Fibroblast of skin of left quadriceps (primary cell): ENCODE measurements at regions not wholly inside any gene's neighbourhood (a gene's known extent, or its start where the extent isn't known, plus 50 kb on each side); places are given as distances from the start of the nearest gene placed in this dataset.
"Not testable (repeated sequence)": the region's sequence is repeated elsewhere in the genome, so short reads cannot be mapped to it uniquely, and the experiment has no call there.

Experiments
- DNase-seq, 2 experiments: peaks; one replicate each; pipeline ENCODE4 v3.0.0-alpha.2; 2013; ENCODE audit warnings: low read depth in 2 of 2

- no peak for DNase-seq
These were observed 614.0 kb upstream of the SYNCRIP start for GRCh38 chr6:86256615-86257187.

GRCh38 chr6:86255973-86256372 is 613.3 kb upstream of the SYNCRIP start:
- no peak for DNase-seq

GRCh38 chr6:86251106-86251505 is 608.4 kb upstream of the SYNCRIP start:
- DNase-seq, result no peak

- DNase-seq, result no peak
These were observed 575.2 kb upstream of the SYNCRIP start for GRCh38 chr6:86217906-86218305.

GRCh38 chr6:86215323-86215722 is 572.6 kb upstream of the SYNCRIP start:
- no peak for DNase-seq

- DNase-seq, result no peak
These were observed 563.3 kb upstream of the SYNCRIP start for GRCh38 chr6:86205980-86206379.

- no peak for DNase-seq
These were observed 560.4 kb upstream of the SYNCRIP start for GRCh38 chr6:86203044-86203443.

- DNase-seq, result no peak
These were observed 551.1 kb upstream of the SYNCRIP start for GRCh38 chr6:86193821-86194220.

- no peak for DNase-seq
These were observed 549.4 kb upstream of the SYNCRIP start for GRCh38 chr6:86192123-86192522.

- DNase-seq, result not testable (repeated sequence)
These were observed 532.5 kb upstream of the SYNCRIP start for GRCh38 chr6:86175149-86175548.

- DNase-seq, result no peak
These were observed 512.2 kb upstream of the SYNCRIP start for GRCh38 chr6:86154852-86155251.

GRCh38 chr6:86153521-86153920 is 510.8 kb upstream of the SYNCRIP start:
- DNase-seq, result no peak

- DNase-seq, result no peak
These were observed 509.9 kb upstream of the SYNCRIP start for GRCh38 chr6:86152546-86152945.

- no peak for DNase-seq
These were observed 505.9 kb upstream of the SYNCRIP start for GRCh38 chr6:86148586-86148985.

- DNase-seq, result no peak
These were observed 505.2 kb upstream of the SYNCRIP start for GRCh38 chr6:86147859-86148258.

GRCh38 chr6:86147311-86147710 is 504.6 kb upstream of the SYNCRIP start:
- no peak for DNase-seq

GRCh38 chr6:86146751-86147150 is 504.1 kb upstream of the SYNCRIP start:
- not testable (repeated sequence) for DNase-seq

- DNase-seq, result no peak
These were observed 499.6 kb upstream of the SYNCRIP start for GRCh38 chr6:86142326-86142725.

- no peak for DNase-seq
These were observed 485.6 kb upstream of the SYNCRIP start for GRCh38 chr6:86128130-86128814.

- no peak for DNase-seq
These were observed 479.4 kb upstream of the SYNCRIP start for GRCh38 chr6:86122086-86122485.

- DNase-seq, result no peak
These were observed 475.6 kb upstream of the SYNCRIP start for GRCh38 chr6:86118271-86118670.

GRCh38 chr6:86107985-86108384 is 465.3 kb upstream of the SYNCRIP start:
- no peak for DNase-seq

- no peak for DNase-seq
These were observed 445.3 kb upstream of the SYNCRIP start for GRCh38 chr6:86087954-86088353.

GRCh38 chr6:86079938-86080337 is 437.3 kb upstream of the SYNCRIP start:
- DNase-seq, result no peak
